ENCODE measurements at regions not wholly inside any gene's neighbourhood (a gene's known extent, or its start where the extent isn't known, plus 50 kb on each side); places are given as distances from the start of the nearest gene placed in this dataset.

- TF ChIP-seq USF2 (IDR thresholded peaks at IDR 0.05; ENCODE audit: borderline replicate concordance, low read depth, low read length) (no peak), TAF1 (IDR thresholded peaks at IDR 0.05; ENCODE audit: borderline replicate concordance, low read depth, low read length) (no peak), RAD21 (IDR thresholded peaks at IDR 0.05; ENCODE audit: low read length) (no peak)
Observed at GRCh38 chr6:132076452-132076851, 125.3 kb upstream of the CCN2 start (continued).

GRCh38 chr6:132072831-132073230 is 121.7 kb upstream of the CCN2 start:
- Histone ChIP-seq H3K4me1 (ENCODE audit: control insufficient read depth in 1 of 2, insufficient read depth in 2 of 2, low read depth in 1 of 2, low read length in 1 of 2) (no peaks in the 10 kb centered on the region), H3K9me2 (no peaks in the 10 kb centered on the region), H3K4me2 (no peak overlapping the region), H3K27ac (ENCODE audit: low read depth in 2 of 2, low read length in 1 of 2) (no peak overlapping the region), H3K9me3 (no peaks in the 10 kb centered on the region), H2AFZ (ENCODE audit: low read depth) (peak overlapping the region; percentile 52; the same call in 1 of the 2 replicates), H3K4me3 (ENCODE audit: low read depth in 2 of 2, low read length in 1 of 2) (no peak overlapping the region), H4K20me1 (ENCODE audit: insufficient read depth) (no peaks in the 10 kb centered on the region), H3F3A (replicated peaks; ENCODE audit: insufficient read depth) (peaks cover 15% of the 10 kb centered on the region), H3K36me3 (replicated peaks in 1 of 2; ENCODE audit: control insufficient read depth in 1 of 2, insufficient read depth in 2 of 2, low read length in 1 of 2) (no peaks in the 10 kb centered on the region), H3K79me2 (ENCODE audit: insufficient read depth) (no peaks in the 10 kb centered on the region), H3K27me3 (ENCODE audit: insufficient read depth) (no peaks in the 10 kb centered on the region), H3K9ac (no peak overlapping the region)
- ChIA-PET POLR2A (no interaction called here), CTCF (no interaction called here)
- TF ChIP-seq EZH2phosphoT487 (IDR thresholded peaks at IDR 0.05; ENCODE audit: borderline replicate concordance, low read depth) (no peak), FOSL2 (IDR thresholded peaks at IDR 0.05; ENCODE audit: borderline replicate concordance, low read depth) (no peak), NFIC (IDR thresholded peaks at IDR 0.05; ENCODE audit: borderline replicate concordance) (no peak), TAF1 (IDR thresholded peaks at IDR 0.05; ENCODE audit: borderline replicate concordance, low read depth, low read length) (no peak), MAX (IDR thresholded peaks at IDR 0.05; ENCODE audit: low read depth) (no peak), GABPA (IDR thresholded peaks at IDR 0.05; ENCODE audit: low read depth) (no peak), PBX3 (IDR thresholded peaks at IDR 0.05) (no peak), USF2 (IDR thresholded peaks at IDR 0.05; ENCODE audit: borderline replicate concordance, low read depth, low read length) (no peak), ZBTB33 (IDR thresholded peaks at IDR 0.05; ENCODE audit: borderline replicate concordance, low read depth) (no peak), EP300 (IDR thresholded peaks at IDR 0.05; ENCODE audit: borderline replicate concordance in 1 of 2, low read depth in 1 of 2, low read length in 1 of 2) (no peak), MEF2A (IDR thresholded peaks at IDR 0.05; ENCODE audit: borderline replicate concordance, low read depth) (no peak), ELF1 (IDR thresholded peaks at IDR 0.05) (no peak), TCF12 (IDR thresholded peaks at IDR 0.05) (no peak), MXI1 (IDR thresholded peaks at IDR 0.05; ENCODE audit: low read depth, low read length) (no peak), NRF1 (IDR thresholded peaks at IDR 0.05; ENCODE audit: low read depth, low read length) (no peak), JUND (IDR thresholded peaks at IDR 0.05) (no peak), CHD2 (IDR thresholded peaks at IDR 0.05; ENCODE audit: low read length, partially characterized antibody) (no peak)
- no peak for DNase-seq
- 4% methylated on average over 1 of the region's 1 CpG for WGBS (ENCODE audit: low lambda C conversion rate)

Measured in SK-N-SH (cell line).